H1 (cell line): ENCODE measurements at regions not wholly inside any gene's neighbourhood (a gene's known extent, or its start where the extent isn't known, plus 50 kb on each side); places are given as distances from the start of the nearest gene placed in this dataset.
"Not testable (repeated sequence)": the region's sequence is repeated elsewhere in the genome, so short reads cannot be mapped to it uniquely, and the experiment has no call there.

ENCODE experiments used
- CTCF ChIA-PET: fragments of 300-600 bp; sonication (Branson Sonifier 250); formaldehyde crosslinking; loops from one replicate; lab custom pipeline; 2021; ENCODE audit not compliant: partially characterized antibody; lab: Charles Lee
- POLR2A ChIA-PET: fragments of 300-600 bp; sonication (Branson Sonifier 250); formaldehyde crosslinking; loops from one replicate; lab custom pipeline; 2021; ENCODE audit warnings: inconsistent platforms; ENCODE audit not compliant: partially characterized antibody; lab: Charles Lee
- DNase-seq, 2 experiments: peaks; one replicate each; pipeline versions ENCODE4 v3.0.0 to v3.0.0-alpha.2; 2010 to 2022; ENCODE audit warnings: low spot score in 2 of 2, low read depth in 1 of 2, mixed read lengths in 1 of 2
- FAIRE-seq: peaks from 2 replicates; lab custom pipeline; 2011; peaks lifted over from hg19 to GRCh38; lab: Jason Lieb, UNC
- H2AFZ ChIP-seq: 2 replicates; pipeline ENCODE4 v1.8.1; 2012; ENCODE audit warnings: low read length, inconsistent platforms
- H2AK5ac ChIP-seq: 2 replicates; pipeline ENCODE4 v1.6.1; 2013; ENCODE audit warnings: low read depth, low read length
- H2BK120ac ChIP-seq: replicated peaks from 2 replicates; pipeline ENCODE3; 2013; ENCODE audit warnings: low read depth, low read length, inconsistent platforms
- H2BK12ac ChIP-seq: 2 replicates; pipeline ENCODE4 v1.6.1; 2013; ENCODE audit warnings: low read depth, low read length
- H2BK15ac ChIP-seq: 2 replicates; pipeline ENCODE4 v1.6.1; 2013; ENCODE audit warnings: low read length
- H2BK20ac ChIP-seq: 2 replicates; pipeline ENCODE4 v1.6.1; 2013; ENCODE audit warnings: low read length
- H2BK5ac ChIP-seq: 2 replicates; pipeline ENCODE4 v1.6.1; 2013; ENCODE audit warnings: low read depth, low read length
- H3K14ac ChIP-seq: 2 replicates; pipeline ENCODE4 v1.6.1; 2013; ENCODE audit warnings: inconsistent platforms; ENCODE audit not compliant: insufficient read length
- H3K18ac ChIP-seq: 2 replicates; pipeline ENCODE4 v1.6.1; 2013; ENCODE audit warnings: low read length; ENCODE audit errors: extremely low read depth
- H3K23ac ChIP-seq: 2 replicates; pipeline ENCODE4 v1.6.1; 2013; ENCODE audit warnings: inconsistent platforms; ENCODE audit not compliant: insufficient read length
- H3K23me2 ChIP-seq: 2 replicates; pipeline ENCODE4 v1.6.1; 2013; ENCODE audit warnings: low read depth, low read length
- H3K27ac ChIP-seq: 2 replicates; pipeline ENCODE4 v1.6.1; 2011; ENCODE audit warnings: low read depth, low read length, inconsistent platforms
- H3K27me3 ChIP-seq, 4 experiments: replicated peaks in 1 of 4; 1 replicate in 1 of 4; 2 replicates in 3 of 4; pipeline versions ENCODE4 v1.6.1 to v1.8.1; 2011 to 2013; ENCODE audit warnings: low read length in 3 of 4, mild to moderate bottlenecking in 3 of 4, inconsistent platforms in 2 of 4, mixed read lengths in 2 of 4, moderate library complexity in 1 of 4; ENCODE audit not compliant: control insufficient read depth in 3 of 4, insufficient read depth in 3 of 4; ENCODE audit errors: extremely low read depth in 1 of 4
- H3K36me3 ChIP-seq, 4 experiments: 2 replicates each; pipeline versions ENCODE4 v1.6.1 to v1.8.1; 2011 to 2013; ENCODE audit warnings: mild to moderate bottlenecking in 4 of 4, low read length in 3 of 4, moderate library complexity in 2 of 4, control low read depth in 1 of 4, inconsistent platforms in 1 of 4; ENCODE audit not compliant: insufficient read depth in 4 of 4, control insufficient read depth in 2 of 4
- H3K4ac ChIP-seq: replicated peaks from 2 replicates; pipeline ENCODE3; 2013; ENCODE audit warnings: low read length, low read depth, mixed read lengths, inconsistent platforms; ENCODE audit not compliant: insufficient read length
- H3K4me1 ChIP-seq, 4 experiments: replicated peaks in 1 of 4; 1 replicate in 1 of 4; 2 replicates in 3 of 4; pipeline versions ENCODE4 v1.6.1 to v1.8.1; 2011 to 2013; ENCODE audit warnings: low read length in 3 of 4, inconsistent platforms in 2 of 4, mixed read lengths in 1 of 4; ENCODE audit not compliant: insufficient read depth in 4 of 4, control insufficient read depth in 3 of 4
- H3K4me2 ChIP-seq, 2 experiments: 2 replicates each; pipeline versions ENCODE4 v1.6.1 to v1.8.1; 2011 to 2013; ENCODE audit warnings: low read depth in 2 of 2, low read length in 2 of 2, control low read depth in 1 of 2, inconsistent platforms in 1 of 2, mild to moderate bottlenecking in 1 of 2; ENCODE audit not compliant: insufficient read depth in 1 of 2
- H3K4me3 ChIP-seq, 4 experiments: fragments of 200-600, 300-600 bp in 1 of 4; sonication (generic), shearing (Covaris generic), sonication (Bioruptor Twin) in 1 of 4; 2 replicates each; pipeline versions ENCODE4 v1.5.1 to v1.8.1; 2011 to 2016; ENCODE audit warnings: low read length in 4 of 4, low read depth in 3 of 4, control low read depth in 2 of 4, inconsistent platforms in 2 of 4, mild to moderate bottlenecking in 2 of 4, mixed read lengths in 1 of 4, moderate library complexity in 1 of 4; ENCODE audit not compliant: insufficient read depth in 2 of 4; ENCODE audit errors: extremely low read depth in 1 of 4
- H3K56ac ChIP-seq: replicated peaks from 2 replicates; pipeline ENCODE3; 2013; ENCODE audit warnings: low read depth, mild to moderate bottlenecking, mixed read lengths, low read length, inconsistent platforms; ENCODE audit not compliant: insufficient read length
- H3K79me1 ChIP-seq: 2 replicates; pipeline ENCODE4 v1.6.1; 2013; ENCODE audit warnings: low read depth, low read length, control low read depth
- H3K79me2 ChIP-seq, 2 experiments: 2 replicates each; pipeline versions ENCODE4 v1.6.1 to v1.8.1; 2012 to 2013; ENCODE audit warnings: low read length in 2 of 2, mild to moderate bottlenecking in 2 of 2, inconsistent platforms in 1 of 2; ENCODE audit not compliant: insufficient read depth in 2 of 2, control insufficient read depth in 1 of 2
- H3K9ac ChIP-seq, 4 experiments: replicated peaks in 1 of 4; 1 replicate in 1 of 4; 2 replicates in 3 of 4; pipeline versions ENCODE4 v1.6.1 to v1.8.1; 2011 to 2013; ENCODE audit warnings: low read depth in 3 of 4, low read length in 3 of 4, control low read depth in 2 of 4, mild to moderate bottlenecking in 2 of 4, moderate library complexity in 2 of 4, inconsistent platforms in 1 of 4; ENCODE audit errors: extremely low read depth in 1 of 4
- H3K9me3 ChIP-seq, 2 experiments: 2 replicates each; pipeline versions ENCODE4 v1.6.1 to v1.8.1; 2012 to 2013; ENCODE audit warnings: mild to moderate bottlenecking in 2 of 2, moderate library complexity in 2 of 2, control low read depth in 1 of 2, inconsistent platforms in 1 of 2, low read depth in 1 of 2, low read length in 1 of 2, mixed read lengths in 1 of 2; ENCODE audit not compliant: insufficient read depth in 2 of 2
- H4K20me1 ChIP-seq, 2 experiments: replicated peaks in 1 of 2; 2 replicates each; pipeline versions ENCODE3 to v1.8.1; 2011 to 2013; ENCODE audit warnings: inconsistent platforms in 2 of 2, low read length in 2 of 2, mild to moderate bottlenecking in 1 of 2; ENCODE audit not compliant: insufficient read depth in 2 of 2, control insufficient read depth in 1 of 2
- H4K5ac ChIP-seq: 2 replicates; pipeline ENCODE4 v1.6.1; 2013; ENCODE audit warnings: low read length, low read depth, mixed read lengths, inconsistent platforms; ENCODE audit not compliant: insufficient read length
- H4K8ac ChIP-seq: 2 replicates; pipeline ENCODE4 v1.8.0; 2013; ENCODE audit warnings: mild to moderate bottlenecking, moderate library complexity, low read length, inconsistent platforms; ENCODE audit not compliant: insufficient read depth; ENCODE audit errors: extremely low read depth
- H4K91ac ChIP-seq: replicated peaks from 2 replicates; pipeline ENCODE3; 2013; ENCODE audit warnings: low read length, mixed read lengths, inconsistent platforms; ENCODE audit not compliant: insufficient read length
- WGBS, 2 experiments: shearing (Covaris generic) in 1 of 2; methylation state at CpG; one replicate each; pipeline versions ENCODE4 v1.1.6 to v1.1.7; 2013 to 2015; ENCODE audit warnings: low lambda C conversion rate in 2 of 2, mixed read lengths in 2 of 2, inconsistent platforms in 1 of 2, low coverage in 1 of 2, missing lambda C conversion rate in 1 of 2; ENCODE audit not compliant: insufficient replicate concordance in 2 of 2, insufficient coverage in 1 of 2, insufficient read length in 1 of 2; ENCODE audit errors: extremely low coverage in 1 of 2, missing lambda C conversion rate in 1 of 2; 5-methylcytosine and 5-hydroxymethylcytosine counted together

DNA sequence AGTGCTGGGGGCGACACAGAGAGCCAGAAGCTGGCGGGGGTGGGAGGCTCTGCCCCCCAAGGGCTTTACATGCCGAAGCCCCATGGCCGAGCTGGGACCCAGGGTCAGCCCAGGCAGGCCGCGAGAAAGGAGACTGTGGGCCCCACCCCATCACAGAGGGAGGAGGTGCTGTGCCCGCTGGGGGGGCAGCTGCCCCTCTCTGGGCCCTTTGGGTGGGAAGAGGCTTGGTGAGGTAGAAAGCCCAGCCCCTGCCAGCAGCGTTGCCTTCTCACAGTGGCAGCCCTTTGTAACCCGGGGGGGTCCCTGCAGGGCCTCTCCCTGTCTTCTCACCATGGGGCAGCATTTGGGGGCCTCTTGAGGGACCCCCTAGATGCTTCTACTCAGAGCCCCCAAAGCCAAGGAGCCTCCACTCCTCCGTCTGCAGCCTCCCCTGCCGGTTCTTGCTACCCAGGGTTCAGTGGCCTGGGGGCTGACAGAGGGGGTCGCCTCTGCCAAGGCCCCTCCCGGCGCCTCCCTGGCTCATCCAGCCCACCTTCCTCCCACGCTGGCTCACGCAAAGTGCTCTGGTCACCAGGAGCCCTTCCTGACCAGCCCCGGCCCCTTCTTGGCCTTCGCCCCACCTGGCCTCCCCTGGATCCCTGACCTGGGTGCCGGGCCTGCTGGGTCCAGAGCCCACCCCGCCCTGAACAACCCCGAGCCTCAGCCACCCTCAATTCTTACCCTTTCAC, 2967.9 kb downstream of the RPIA start:
- H3K27ac ChIP-seq, H4K91ac ChIP-seq, H2BK20ac ChIP-seq, H3K79me2 ChIP-seq, H2AFZ ChIP-seq, H3K18ac ChIP-seq, H3K4me1 ChIP-seq, H2BK15ac ChIP-seq, H2BK5ac ChIP-seq, H4K8ac ChIP-seq, FAIRE-seq, H3K56ac ChIP-seq, H3K79me1 ChIP-seq, H3K23me2 ChIP-seq, H3K36me3 ChIP-seq, H2BK12ac ChIP-seq, DNase-seq, H3K9ac ChIP-seq, H2AK5ac ChIP-seq, POLR2A ChIA-PET, H3K4ac ChIP-seq, H4K20me1 ChIP-seq, H2BK120ac ChIP-seq, H3K4me2 ChIP-seq, H3K4me3 ChIP-seq, H3K14ac ChIP-seq, H3K27me3 ChIP-seq, CTCF ChIA-PET, H4K5ac ChIP-seq, H3K23ac ChIP-seq: not testable (repeated sequence)
- no CpG with 5 or more reads among the region's 21 CpGs for WGBS, 2 experiments
- peaks cover 0 to 24% of the 10 kb centered on the region in 2 experiments; a peak in 1 of 4 replicates for H3K9me3 ChIP-seq

- H2AFZ ChIP-seq, H3K18ac ChIP-seq, H2AK5ac ChIP-seq, H3K27me3 ChIP-seq, H2BK5ac ChIP-seq, H3K56ac ChIP-seq, H4K5ac ChIP-seq, H3K9ac ChIP-seq, H3K4me1 ChIP-seq, H2BK15ac ChIP-seq, H3K79me2 ChIP-seq, H3K14ac ChIP-seq, H4K20me1 ChIP-seq, H3K36me3 ChIP-seq, H3K23me2 ChIP-seq, H4K8ac ChIP-seq, H3K4ac ChIP-seq, POLR2A ChIA-PET, H2BK120ac ChIP-seq, H3K79me1 ChIP-seq, H2BK20ac ChIP-seq, H3K27ac ChIP-seq, CTCF ChIA-PET, FAIRE-seq, H2BK12ac ChIP-seq, H4K91ac ChIP-seq, H3K4me3 ChIP-seq, H3K23ac ChIP-seq, H3K4me2 ChIP-seq: not testable (repeated sequence)
- WGBS, 2 experiments: no CpG with 5 or more reads among the region's 34 CpGs
- peak in 1 of 2 experiments; percentile 59 for DNase-seq
- peaks cover 0 to 24% of the 10 kb centered on the region in 2 experiments; a peak in 1 of 4 replicates for H3K9me3 ChIP-seq
These were observed 2968.4 kb downstream of the RPIA start for GRCh38 chr2:91659917-91660275.
